IMR-90 (cell line): ENCODE measurements at regions not wholly inside any gene's neighbourhood (a gene's known extent, or its start where the extent isn't known, plus 50 kb on each side); places are given as distances from the start of the nearest gene placed in this dataset.

Experiments
- ATAC-seq: fragments of 200-7000 bp; cut with Tn5 transposase; 2 replicates; pipeline ENCODE4 v1.9.1; 2020; ENCODE audit warnings: low read depth, mild to moderate bottlenecking, moderate library complexity
- BruUV-seq: library from RNA; stranded (reverse); fragments of 400-500 nt; replicated peaks from 2 replicates; lab custom pipeline; 2021; lab: Mats Ljungman, UMichigan
- CTCF ChIA-PET: fragments of 300-600 bp; formaldehyde crosslinking; extraction: SDS; loops from one replicate; lab custom pipeline; 2021; ENCODE audit warnings: antibody characterized with exemption; lab: Yijun Ruan, JAX
- POLR2A ChIA-PET: fragments of 300-600 bp; sonication (Branson Sonifier 250); formaldehyde crosslinking; loops from one replicate; lab custom pipeline; 2022; ENCODE audit warnings: antibody characterized with exemption; ENCODE audit not compliant: unreplicated experiment; lab: Charles Lee
- DNase-seq: peaks from one replicate; pipeline ENCODE4 v3.0.0; 2013
- H2AFZ ChIP-seq: replicated peaks from 2 replicates; pipeline ENCODE3; 2013; ENCODE audit warnings: low read length, mild to moderate bottlenecking; ENCODE audit not compliant: poor library complexity
- H2AK5ac ChIP-seq: 2 replicates; pipeline ENCODE4 v1.6.1; 2013; ENCODE audit warnings: low read depth, low read length, inconsistent platforms
- H2AK9ac ChIP-seq: replicated peaks from 2 replicates; pipeline ENCODE3; 2013; ENCODE audit warnings: mild to moderate bottlenecking, low read depth, low read length, moderate library complexity; ENCODE audit not compliant: poor library complexity
- H2BK120ac ChIP-seq: 2 replicates; pipeline ENCODE4 v1.6.1; 2013; ENCODE audit warnings: low read depth, low read length, inconsistent platforms
- H2BK15ac ChIP-seq: 3 replicates; pipeline ENCODE4 v1.6.1; 2013; ENCODE audit warnings: low read depth, low read length, inconsistent platforms
- H2BK20ac ChIP-seq: 2 replicates; pipeline ENCODE4 v1.6.1; 2013; ENCODE audit warnings: low read depth, mild to moderate bottlenecking, inconsistent platforms, low read length, moderate library complexity
- H2BK5ac ChIP-seq: 2 replicates; pipeline ENCODE4 v1.6.1; 2013; ENCODE audit warnings: mild to moderate bottlenecking, low read depth, low read length, inconsistent platforms; ENCODE audit not compliant: poor library complexity, severe bottlenecking
- H3K14ac ChIP-seq: replicated peaks from 2 replicates; pipeline ENCODE4 v1.6.1; 2013; ENCODE audit warnings: low read depth, low read length, inconsistent platforms
- H3K18ac ChIP-seq: 2 replicates; pipeline ENCODE4 v1.6.1; 2013; ENCODE audit warnings: low read depth, low read length, control low read depth
- H3K23ac ChIP-seq: 2 replicates; pipeline ENCODE4 v1.6.1; 2013; ENCODE audit warnings: low read depth, low read length, inconsistent platforms
- H3K27ac ChIP-seq: 2 replicates; pipeline ENCODE4 v1.5.1; 2013; ENCODE audit warnings: mild to moderate bottlenecking, control low read depth, low read length; ENCODE audit not compliant: insufficient read depth
- H3K27me3 ChIP-seq: 2 replicates; pipeline ENCODE4 v1.6.1; 2013; ENCODE audit warnings: low read length; ENCODE audit not compliant: control insufficient read depth, insufficient read depth
- H3K36me3 ChIP-seq: 2 replicates; pipeline ENCODE4 v1.6.1; 2013; ENCODE audit warnings: low read length, mixed read lengths; ENCODE audit not compliant: control insufficient read depth, insufficient read depth
- H3K4ac ChIP-seq: 2 replicates; pipeline ENCODE4 v1.6.1; 2013; ENCODE audit warnings: low read depth, low read length, inconsistent platforms
- H3K4me1 ChIP-seq: 2 replicates; pipeline ENCODE4 v1.6.1; 2013; ENCODE audit warnings: low read length, mixed read lengths; ENCODE audit not compliant: control insufficient read depth, insufficient read depth
- H3K4me2 ChIP-seq: 2 replicates; pipeline ENCODE4 v1.6.1; 2013; ENCODE audit warnings: low read depth, mild to moderate bottlenecking, control low read depth, low read length, moderate library complexity
- H3K4me3 ChIP-seq: 2 replicates; pipeline ENCODE4 v1.5.1; 2013; ENCODE audit warnings: low read depth, mild to moderate bottlenecking, control low read depth, low read length, moderate library complexity; ENCODE audit not compliant: insufficient read depth
- H3K56ac ChIP-seq: 2 replicates; pipeline ENCODE4 v1.6.1; 2013; ENCODE audit warnings: low read length, inconsistent platforms; ENCODE audit not compliant: insufficient read depth; ENCODE audit errors: extremely low read depth
- H3K79me1 ChIP-seq, 2 experiments: 2 replicates each; pipeline ENCODE4 v1.6.1; 2013; ENCODE audit warnings: low read length in 2 of 2, inconsistent platforms in 1 of 2, low read depth in 1 of 2
- H3K9ac ChIP-seq: 2 replicates; pipeline ENCODE4 v1.6.1; 2013; ENCODE audit warnings: low read depth, low read length, control low read depth
- H3K9me1 ChIP-seq: 2 replicates; pipeline ENCODE4 v1.6.1; 2013; ENCODE audit warnings: low read length, inconsistent platforms; ENCODE audit not compliant: insufficient read depth
- H3K9me3 ChIP-seq: 2 replicates; pipeline ENCODE4 v1.6.1; 2013; ENCODE audit warnings: low read length; ENCODE audit not compliant: control insufficient read depth, insufficient read depth
- H4K20me1 ChIP-seq: 2 replicates; pipeline ENCODE4 v1.6.1; 2013; ENCODE audit warnings: low read length, inconsistent platforms; ENCODE audit not compliant: insufficient read depth
- H4K5ac ChIP-seq: 2 replicates; pipeline ENCODE4 v1.6.1; 2013; ENCODE audit warnings: mild to moderate bottlenecking, low read depth, low read length, control low read depth
- H4K8ac ChIP-seq, 2 experiments: 2 replicates each; pipeline ENCODE4 v1.6.1; 2013; ENCODE audit warnings: low read depth in 2 of 2, low read length in 2 of 2, control low read depth in 1 of 2, inconsistent platforms in 1 of 2
- H4K91ac ChIP-seq: 2 replicates; pipeline ENCODE4 v1.6.1; 2013; ENCODE audit warnings: low read depth, low read length, inconsistent platforms; ENCODE audit not compliant: insufficient read depth
- BHLHE40 ChIP-seq: fragments of 150-350 bp; IDR thresholded peaks from 2 replicates; pipeline ENCODE4 v1.6.1; 2016; ENCODE audit warnings: mild to moderate bottlenecking, low read depth, low read length
- NFE2L2 ChIP-seq: fragments of 150-350 bp; IDR thresholded peaks from 2 replicates; pipeline ENCODE4 v1.6.1; 2016; ENCODE audit warnings: low read depth, mild to moderate bottlenecking, low read length
- WGBS, 2 experiments: methylation state at CpG; one replicate each; pipeline versions ENCODE4 v1.1.5 to v1.1.7; 2013; ENCODE audit warnings: missing lambda C conversion rate in 2 of 2; ENCODE audit not compliant: insufficient read length in 1 of 2; ENCODE audit errors: extremely low coverage in 2 of 2; 5-methylcytosine and 5-hydroxymethylcytosine counted together
- dilution Hi-C: fragments of 300-500 bp; cut with HindIII; formaldehyde crosslinking; loops from one replicate; pipeline ENCODE4 v1.14.3; 2018; ENCODE audit warnings: low sequenced_read_pairs; ENCODE audit not compliant: unreplicated experiment
- in situ Hi-C: fragments of 300-500 bp; cut with MboI; formaldehyde crosslinking; loops from 3 replicates; pipeline ENCODE4 v1.14.3; 2019; ENCODE audit warnings: low sequenced_read_pairs, inconsistent platforms, mixed read lengths
- intact Hi-C: fragments of 100-400 bp; cut with micrococcal nuclease; formaldehyde crosslinking; loops from 2 replicates; pipeline ENCODE4 v1.10.0; 2022

DNA sequence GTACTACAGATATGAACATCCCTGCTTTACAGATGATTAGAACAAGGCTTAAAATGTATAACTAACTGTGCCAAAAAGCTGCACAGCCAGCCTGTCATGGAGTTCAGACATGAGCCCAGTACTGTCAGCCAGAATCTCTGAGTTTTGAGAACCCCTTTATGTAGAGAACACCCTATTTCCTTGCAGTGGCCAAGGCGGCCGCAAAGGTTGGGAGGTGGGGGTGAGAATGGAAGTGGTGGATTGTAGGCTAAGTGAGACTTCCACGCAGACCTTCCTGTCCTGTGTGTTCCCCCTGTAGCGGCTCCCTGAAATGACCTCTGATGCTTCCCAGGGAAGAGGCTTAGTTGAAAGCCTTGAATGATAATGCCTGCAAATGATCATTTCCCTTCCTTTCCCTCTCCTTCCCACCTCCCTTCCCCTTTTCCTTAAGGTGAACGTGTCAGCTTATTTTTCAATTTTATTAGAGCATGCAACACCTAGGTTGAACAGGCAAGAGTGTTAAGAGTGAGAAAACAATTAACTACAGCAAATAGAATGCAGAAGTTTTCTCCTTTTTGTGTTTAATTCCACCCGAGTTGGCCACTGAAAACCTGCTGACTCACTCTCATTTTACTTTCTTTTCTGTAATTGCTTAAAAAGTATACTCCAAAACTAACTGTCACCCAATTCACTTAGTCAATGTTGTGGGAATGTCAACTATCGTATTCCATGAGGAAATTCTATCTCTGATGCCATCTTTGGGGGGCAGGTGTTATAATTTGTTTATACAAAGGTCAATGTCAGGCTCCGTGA, 167.0 kb upstream of the EDNRB start:
- no CpG with 5 or more reads among the region's 8 CpGs for WGBS, 2 experiments
- Histone ChIP-seq H4K5ac (peak overlapping the region; percentile 54), H2BK15ac (no peak overlapping the region), H3K18ac (peak overlapping the region; percentile 78), H3K56ac (no peak overlapping the region), H4K8ac (peak overlapping the region in 1 of 2 experiments; percentile 49; a peak in 1 of 4 replicates), H3K36me3 (no peaks in the 10 kb centered on the region), H2AFZ (no peak overlapping the region), H3K23ac (no peak overlapping the region), H3K4me1 (peaks cover 2% of the 10 kb centered on the region; the same call in 1 of the 2 replicates), H3K14ac (no peak overlapping the region), H2AK5ac (no peak overlapping the region), H4K91ac (no peak overlapping the region), H3K9ac (no peak overlapping the region), H3K4me3 (peak overlapping the region; percentile 31; the same call in 1 of the 2 replicates), H2BK5ac (peak overlapping the region; percentile 28), H2BK20ac (no peak overlapping the region), H3K27ac (peak overlapping the region; percentile 49), H2BK120ac (no peak overlapping the region), H3K4me2 (peak overlapping the region; percentile 73), H3K9me3 (no peaks in the 10 kb centered on the region), H4K20me1 (no peaks in the 10 kb centered on the region), H3K9me1 (no peaks in the 10 kb centered on the region), H2AK9ac (no peak overlapping the region), H3K79me1 (no peaks in the 10 kb centered on the region), H3K4ac (no peak overlapping the region), H3K27me3 (no peaks in the 10 kb centered on the region)
- intact Hi-C loops (no loop called here), in situ Hi-C loops (no loop called here), dilution Hi-C loops (no loop called here)
- ChIA-PET POLR2A (no interaction called here), CTCF (no interaction called here)
- DNase-seq: no peak
- TF ChIP-seq BHLHE40 (no peak), NFE2L2 (peak; percentile 43; the same call in 1 of the 2 replicates)
- no TSS peak for BruUV-seq
- no peak; the same call in none of the 2 replicates for ATAC-seq
